ENCODE measurements at regions not wholly inside any gene's neighbourhood (a gene's known extent, or its start where the extent isn't known, plus 50 kb on each side); places are given as distances from the start of the nearest gene placed in this dataset.

- TF ChIP-seq CTCF (IDR thresholded peaks at IDR 0.05; ENCODE audit: low read depth, low read length, missing control alignments) = no peak
- no peak for DNase-seq (ENCODE audit: extremely low read depth, low read depth)
- H3K4me3 ChIP-seq (replicated peaks; ENCODE audit: low read depth, low read length) = no peak overlapping the region
Measured at GRCh38 chr6:106731144-106731842, 101.9 kb downstream of the QRSL1 start.

GRCh38 chr6:106730718-106731117 lies 101.3 kb downstream of the QRSL1 start:
- no peak for TF ChIP-seq CTCF (IDR thresholded peaks at IDR 0.05; ENCODE audit: low read depth, low read length, missing control alignments)
- no peak for DNase-seq (ENCODE audit: extremely low read depth, low read depth)
- H3K4me3 ChIP-seq (replicated peaks; ENCODE audit: low read depth, low read length) = no peak overlapping the region

- no peak for TF ChIP-seq CTCF (IDR thresholded peaks at IDR 0.05; ENCODE audit: low read depth, low read length, missing control alignments)
- no peak overlapping the region for H3K4me3 ChIP-seq (replicated peaks; ENCODE audit: low read depth, low read length)
- no peak for DNase-seq (ENCODE audit: extremely low read depth, low read depth)
Measured at GRCh38 chr6:106730264-106730663, 100.9 kb downstream of the QRSL1 start.

DNA sequence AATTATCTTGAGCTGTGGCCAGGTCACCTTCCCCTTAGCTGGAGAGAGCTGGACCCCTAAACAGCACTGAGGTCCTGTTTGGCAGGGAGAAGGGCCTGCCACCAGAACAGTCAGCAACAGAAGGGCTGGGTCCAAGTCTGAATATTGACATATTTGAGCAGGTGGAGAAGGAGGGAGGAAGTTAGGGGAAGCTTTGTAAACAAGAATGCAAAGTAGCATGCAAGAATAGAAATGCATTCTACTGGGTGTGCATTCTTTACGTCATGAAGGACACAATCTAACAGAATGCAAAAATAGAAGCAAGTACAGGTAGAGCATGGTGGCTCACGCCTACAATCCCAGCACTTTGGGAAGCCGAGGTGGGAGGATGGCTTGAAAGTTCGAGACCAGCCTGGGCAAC lies 100.5 kb downstream of the QRSL1 start:
- H3K4me3 ChIP-seq (replicated peaks; ENCODE audit: low read depth, low read length) = no peak overlapping the region
- no peak for DNase-seq (ENCODE audit: extremely low read depth, low read depth)
- TF ChIP-seq CTCF (IDR thresholded peaks at IDR 0.05; ENCODE audit: low read depth, low read length, missing control alignments) = no peak

- TF ChIP-seq CTCF (IDR thresholded peaks at IDR 0.05; ENCODE audit: low read depth, low read length, missing control alignments) = no peak
- no peak overlapping the region for H3K4me3 ChIP-seq (replicated peaks; ENCODE audit: low read depth, low read length)
- no peak for DNase-seq (ENCODE audit: extremely low read depth, low read depth)
Measured at GRCh38 chr6:106728296-106728870, 99.0 kb downstream of the QRSL1 start.

DNA sequence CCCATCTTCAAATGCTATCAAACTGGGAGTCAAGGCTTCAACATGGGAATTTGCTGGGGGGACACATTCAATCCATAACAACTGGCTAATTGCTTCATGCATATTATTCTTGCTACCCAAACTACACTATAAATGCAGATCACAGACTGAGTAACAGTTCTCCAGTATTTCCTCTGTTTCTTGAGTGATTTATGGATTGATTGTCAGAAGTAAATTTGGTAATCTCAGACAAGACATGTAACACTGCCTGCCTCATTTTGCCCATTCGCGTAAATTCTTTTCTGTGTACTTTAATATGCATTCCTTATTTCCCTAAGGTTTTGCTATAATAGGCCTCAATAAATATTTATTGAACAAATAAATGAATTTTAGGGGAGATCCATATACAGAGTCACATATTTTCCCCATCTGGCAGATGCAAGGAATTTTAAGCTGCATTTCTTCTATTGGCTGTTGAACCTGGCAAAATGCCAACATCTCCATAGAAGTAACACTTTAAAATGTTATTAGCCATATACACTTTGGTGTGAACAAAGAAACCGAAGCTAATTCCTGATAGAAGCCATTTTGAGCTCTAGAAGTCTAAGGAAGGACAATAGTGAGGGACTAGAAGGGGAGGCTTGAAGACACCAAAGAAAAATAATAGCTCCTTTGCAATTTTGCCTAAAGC lies 98.2 kb downstream of the QRSL1 start:
- H3K4me3 ChIP-seq (replicated peaks; ENCODE audit: low read depth, low read length) = no peak overlapping the region
- TF ChIP-seq CTCF (IDR thresholded peaks at IDR 0.05; ENCODE audit: low read depth, low read length, missing control alignments) = no peak
- DNase-seq (ENCODE audit: extremely low read depth, low read depth) = no peak

Data from HFF-Myc (cell line).